ENCODE measurements at regions not wholly inside any gene's neighbourhood (a gene's known extent, or its start where the extent isn't known, plus 50 kb on each side); places are given as distances from the start of the nearest gene placed in this dataset.

DNA sequence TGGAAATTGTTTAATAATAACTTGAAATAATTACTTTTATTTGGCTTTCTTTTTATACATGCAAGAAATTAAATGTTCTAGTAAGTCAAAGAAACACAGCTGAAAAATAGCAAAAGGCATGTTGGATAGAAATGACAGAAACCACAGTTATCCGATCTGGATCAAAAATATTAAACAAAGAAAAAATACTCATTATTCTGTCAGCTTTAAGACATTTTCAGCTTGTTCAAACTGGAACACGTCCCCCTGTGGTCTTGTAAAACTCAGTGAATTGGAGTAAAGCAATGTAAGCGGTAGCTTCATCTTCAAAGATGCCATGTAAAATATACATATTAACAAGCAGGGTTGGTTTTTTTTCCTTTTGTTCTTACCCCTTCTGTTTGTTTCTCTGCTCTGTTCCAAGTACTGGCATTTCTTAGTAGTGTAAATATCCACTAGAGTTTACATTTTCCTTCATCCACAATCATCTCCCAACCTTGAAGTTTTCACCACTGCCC lies 223.4 kb downstream of the IGSF11 start:
- no peak for TF ChIP-seq CTCF (IDR thresholded peaks at IDR 0.05)
- no peak for TF ChIP-seq POLR2A (IDR thresholded peaks at IDR 0.05)
